Neural cell (in vitro differentiated cells): ENCODE measurements at regions not wholly inside any gene's neighbourhood (a gene's known extent, or its start where the extent isn't known, plus 50 kb on each side); places are given as distances from the start of the nearest gene placed in this dataset.
"Not testable (repeated sequence)": the region's sequence is repeated elsewhere in the genome, so short reads cannot be mapped to it uniquely, and the experiment has no call there.

Experiments used
- H2AFZ ChIP-seq: fragments of 200-600, 300-800 bp; sonication (generic), shearing (Covaris generic); 2 replicates; pipeline ENCODE4 v1.6.0; 2014; ENCODE audit warnings: low read depth, mild to moderate bottlenecking, antibody characterized with exemption, low read length, moderate library complexity
- H3F3A ChIP-seq: fragments of 200-600 bp; shearing (Covaris generic); 2 replicates; pipeline ENCODE4 v1.6.1; 2016; ENCODE audit warnings: mild to moderate bottlenecking, moderate library complexity, mixed read lengths, antibody characterized with exemption, low read length; ENCODE audit not compliant: insufficient read depth, poor library complexity, severe bottlenecking
- H3K27ac ChIP-seq: fragments of 200-600, 300-800 bp; sonication (generic), shearing (Covaris generic); 2 replicates; pipeline ENCODE4 v1.5.1; 2014; ENCODE audit warnings: mild to moderate bottlenecking, low read length, moderate library complexity
- H3K27me3 ChIP-seq: fragments of 300-800, 200-600 bp; sonication (generic), shearing (Covaris generic); 2 replicates; pipeline ENCODE4 v1.6.0; 2014; ENCODE audit warnings: mild to moderate bottlenecking, low read depth, low read length, moderate library complexity; ENCODE audit not compliant: insufficient read depth
- H3K36me3 ChIP-seq: fragments of 300-800, 200-600 bp; sonication (generic), shearing (Covaris generic); 2 replicates; pipeline ENCODE4 v1.5.1; 2014; ENCODE audit warnings: mild to moderate bottlenecking, antibody characterized with exemption, low read length, moderate library complexity; ENCODE audit not compliant: insufficient read depth
- H3K4me2 ChIP-seq: fragments of 300-800, 200-600 bp; sonication (generic), shearing (Covaris generic); 2 replicates; pipeline ENCODE4 v1.6.0; 2014; ENCODE audit warnings: mild to moderate bottlenecking, low read length
- H3K4me3 ChIP-seq: fragments of 300-800, 200-600 bp; sonication (generic), shearing (Covaris generic); 2 replicates; pipeline ENCODE4 v1.5.1; 2014; ENCODE audit warnings: mild to moderate bottlenecking, low read length, moderate library complexity
- H3K79me2 ChIP-seq: fragments of 200-600 bp; shearing (Covaris generic); replicated peaks from 2 replicates; pipeline ENCODE4 v1.6.0; 2014; ENCODE audit warnings: mild to moderate bottlenecking, low read length, moderate library complexity; ENCODE audit not compliant: insufficient read depth
- H3K9ac ChIP-seq: fragments of 300-800, 200-600 bp; sonication (generic), shearing (Covaris generic); 2 replicates; pipeline ENCODE4 v1.6.1; 2016; ENCODE audit warnings: mild to moderate bottlenecking, low read length, mixed read lengths
- H3K9me2 ChIP-seq: fragments of 200-600 bp; shearing (Covaris generic); 2 replicates; pipeline ENCODE4 v1.6.1; 2016; ENCODE audit warnings: mild to moderate bottlenecking, low read length, mixed read lengths; ENCODE audit not compliant: insufficient read depth
- H3K9me3 ChIP-seq: fragments of 200-600, 300-800 bp; sonication (generic), shearing (Covaris generic); 2 replicates; pipeline ENCODE4 v1.6.1; 2016; ENCODE audit warnings: mild to moderate bottlenecking, mixed run types, low read length, moderate library complexity, mixed read lengths
- H4K20me1 ChIP-seq: fragments of 200-600 bp; shearing (Covaris generic); 2 replicates; pipeline ENCODE4 v1.6.1; 2016; ENCODE audit warnings: mild to moderate bottlenecking, mixed run types; ENCODE audit not compliant: insufficient read depth
- EP300 ChIP-seq: fragments of 450-650 bp; conservative IDR thresholded peaks from 2 replicates; pipeline ENCODE4 v1.6.1; 2014; ENCODE audit warnings: antibody characterized with exemption, mild to moderate bottlenecking, moderate library complexity; ENCODE audit not compliant: poor library complexity, severe bottlenecking
- EZH2 ChIP-seq: fragments of 200-600, 300-800 bp; shearing (Covaris generic), sonication (generic); IDR thresholded peaks from 2 replicates; pipeline ENCODE4 v1.6.1; 2014; ENCODE audit warnings: antibody characterized with exemption, low read length, borderline replicate concordance, mild to moderate bottlenecking; ENCODE audit not compliant: insufficient read depth, poor library complexity, severe bottlenecking
- MXI1 ChIP-seq: fragments of 450-650 bp; conservative IDR thresholded peaks from 2 replicates; pipeline ENCODE4 v1.6.1; 2014; ENCODE audit warnings: antibody characterized with exemption, mild to moderate bottlenecking; ENCODE audit not compliant: poor library complexity, severe bottlenecking
- POLR2AphosphoS5 ChIP-seq: IDR thresholded peaks from 2 replicates; pipeline ENCODE4 v1.6.1; 2012
- RAD21 ChIP-seq: fragments of 450-650 bp; conservative IDR thresholded peaks from 2 replicates; pipeline ENCODE4 v1.6.1; 2014; ENCODE audit warnings: antibody characterized with exemption, mild to moderate bottlenecking, moderate library complexity
- SMC3 ChIP-seq: fragments of 450-650 bp; conservative IDR thresholded peaks from 2 replicates; pipeline ENCODE4 v1.6.1; 2014; ENCODE audit warnings: antibody characterized with exemption, mild to moderate bottlenecking, moderate library complexity; ENCODE audit not compliant: poor library complexity
- TAF1 ChIP-seq: IDR thresholded peaks from 2 replicates; pipeline ENCODE4 v1.6.1; 2012; ENCODE audit warnings: low read depth
- TF ChIP-seq, protein P1 (sequence below): IDR thresholded peaks from 2 replicates; pipeline ENCODE4 v1.6.1; 2012; ENCODE audit warnings: borderline replicate concordance
- TF ChIP-seq, protein P2 (sequence below): fragments of 450-650 bp; IDR thresholded peaks from 2 replicates; pipeline ENCODE4 v1.5.1; 2014; ENCODE audit warnings: antibody characterized with exemption, mild to moderate bottlenecking, moderate library complexity; ENCODE audit not compliant: poor library complexity, severe bottlenecking

DNA sequence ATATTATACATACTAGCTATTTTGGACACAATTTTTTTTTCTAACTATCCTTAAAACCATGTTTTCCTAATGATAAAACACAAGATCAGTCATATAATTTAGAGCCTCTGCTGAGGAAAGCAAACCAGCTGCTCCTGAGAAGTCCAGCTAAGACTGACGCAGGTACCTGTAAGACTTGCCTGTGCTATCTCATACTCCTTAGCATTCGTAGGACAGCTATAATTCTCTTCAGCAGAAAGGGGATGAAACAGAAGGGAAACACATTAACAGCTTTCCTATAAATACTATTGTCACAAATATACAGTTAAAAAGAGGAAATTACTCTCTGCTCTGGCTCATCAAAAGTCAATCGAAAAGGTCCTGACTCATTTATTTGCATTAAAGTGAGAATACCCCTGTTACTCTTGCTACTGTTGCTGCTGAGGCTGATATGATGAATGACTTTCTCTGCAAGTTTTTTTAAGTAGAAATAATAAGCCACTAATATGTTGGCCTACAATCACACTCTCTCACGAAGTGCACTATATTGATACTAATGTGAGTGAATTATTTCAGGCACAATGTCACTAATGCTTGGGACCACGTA lies 757.1 kb downstream of the KCNT2 start:
- Histone ChIP-seq H3K79me2 (no peaks in the 10 kb centered on the region), H3K27ac (no peak overlapping the region), H4K20me1 (no peaks in the 10 kb centered on the region), H3K4me3 (no peak overlapping the region), H3K9ac (no peak overlapping the region), H3K36me3 (no peaks in the 10 kb centered on the region), H3K4me2 (no peak overlapping the region), H3K27me3 (no peaks in the 10 kb centered on the region), H2AFZ (no peak overlapping the region), H3K9me3 (no peaks in the 10 kb centered on the region), H3K9me2 (no peaks in the 10 kb centered on the region), H3F3A (no peaks in the 10 kb centered on the region)
- TF ChIP-seq, protein P1, sequence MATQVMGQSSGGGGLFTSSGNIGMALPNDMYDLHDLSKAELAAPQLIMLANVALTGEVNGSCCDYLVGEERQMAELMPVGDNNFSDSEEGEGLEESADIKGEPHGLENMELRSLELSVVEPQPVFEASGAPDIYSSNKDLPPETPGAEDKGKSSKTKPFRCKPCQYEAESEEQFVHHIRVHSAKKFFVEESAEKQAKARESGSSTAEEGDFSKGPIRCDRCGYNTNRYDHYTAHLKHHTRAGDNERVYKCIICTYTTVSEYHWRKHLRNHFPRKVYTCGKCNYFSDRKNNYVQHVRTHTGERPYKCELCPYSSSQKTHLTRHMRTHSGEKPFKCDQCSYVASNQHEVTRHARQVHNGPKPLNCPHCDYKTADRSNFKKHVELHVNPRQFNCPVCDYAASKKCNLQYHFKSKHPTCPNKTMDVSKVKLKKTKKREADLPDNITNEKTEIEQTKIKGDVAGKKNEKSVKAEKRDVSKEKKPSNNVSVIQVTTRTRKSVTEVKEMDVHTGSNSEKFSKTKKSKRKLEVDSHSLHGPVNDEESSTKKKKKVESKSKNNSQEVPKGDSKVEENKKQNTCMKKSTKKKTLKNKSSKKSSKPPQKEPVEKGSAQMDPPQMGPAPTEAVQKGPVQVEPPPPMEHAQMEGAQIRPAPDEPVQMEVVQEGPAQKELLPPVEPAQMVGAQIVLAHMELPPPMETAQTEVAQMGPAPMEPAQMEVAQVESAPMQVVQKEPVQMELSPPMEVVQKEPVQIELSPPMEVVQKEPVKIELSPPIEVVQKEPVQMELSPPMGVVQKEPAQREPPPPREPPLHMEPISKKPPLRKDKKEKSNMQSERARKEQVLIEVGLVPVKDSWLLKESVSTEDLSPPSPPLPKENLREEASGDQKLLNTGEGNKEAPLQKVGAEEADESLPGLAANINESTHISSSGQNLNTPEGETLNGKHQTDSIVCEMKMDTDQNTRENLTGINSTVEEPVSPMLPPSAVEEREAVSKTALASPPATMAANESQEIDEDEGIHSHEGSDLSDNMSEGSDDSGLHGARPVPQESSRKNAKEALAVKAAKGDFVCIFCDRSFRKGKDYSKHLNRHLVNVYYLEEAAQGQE, result no peak
- TF ChIP-seq EP300, result no peak
- no peak for TF ChIP-seq SMC3
- TF ChIP-seq MXI1, result no peak
- TF ChIP-seq RAD21, result no peak
- no peak for TF ChIP-seq POLR2AphosphoS5
- TF ChIP-seq, protein P2, sequence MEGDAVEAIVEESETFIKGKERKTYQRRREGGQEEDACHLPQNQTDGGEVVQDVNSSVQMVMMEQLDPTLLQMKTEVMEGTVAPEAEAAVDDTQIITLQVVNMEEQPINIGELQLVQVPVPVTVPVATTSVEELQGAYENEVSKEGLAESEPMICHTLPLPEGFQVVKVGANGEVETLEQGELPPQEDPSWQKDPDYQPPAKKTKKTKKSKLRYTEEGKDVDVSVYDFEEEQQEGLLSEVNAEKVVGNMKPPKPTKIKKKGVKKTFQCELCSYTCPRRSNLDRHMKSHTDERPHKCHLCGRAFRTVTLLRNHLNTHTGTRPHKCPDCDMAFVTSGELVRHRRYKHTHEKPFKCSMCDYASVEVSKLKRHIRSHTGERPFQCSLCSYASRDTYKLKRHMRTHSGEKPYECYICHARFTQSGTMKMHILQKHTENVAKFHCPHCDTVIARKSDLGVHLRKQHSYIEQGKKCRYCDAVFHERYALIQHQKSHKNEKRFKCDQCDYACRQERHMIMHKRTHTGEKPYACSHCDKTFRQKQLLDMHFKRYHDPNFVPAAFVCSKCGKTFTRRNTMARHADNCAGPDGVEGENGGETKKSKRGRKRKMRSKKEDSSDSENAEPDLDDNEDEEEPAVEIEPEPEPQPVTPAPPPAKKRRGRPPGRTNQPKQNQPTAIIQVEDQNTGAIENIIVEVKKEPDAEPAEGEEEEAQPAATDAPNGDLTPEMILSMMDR, result no peak
- no peak for TF ChIP-seq EZH2
- no peak for TF ChIP-seq TAF1

DNA sequence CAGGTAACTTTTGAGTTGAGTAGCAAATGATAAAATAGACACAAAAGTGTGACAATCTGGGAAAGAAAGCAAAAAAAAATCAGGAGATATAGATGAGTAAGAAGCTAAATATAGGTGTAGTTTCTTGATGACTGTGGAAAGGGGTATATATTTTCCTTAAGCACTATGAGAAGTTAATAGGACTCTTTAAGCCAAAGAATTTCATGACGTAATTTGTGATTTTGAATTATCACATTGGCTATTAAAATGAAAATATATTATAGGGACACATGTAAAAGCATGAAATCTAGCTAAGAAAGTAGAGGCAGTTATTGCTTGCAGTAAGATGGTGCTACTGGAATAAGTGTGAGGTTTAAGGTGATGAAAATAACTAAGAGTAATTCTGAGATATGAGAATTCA lies 759.1 kb downstream of the KCNT2 start:
- Histone ChIP-seq H3K9me2 (no peaks in the 10 kb centered on the region), H3K4me2 (no peak overlapping the region), H3F3A (no peaks in the 10 kb centered on the region), H3K9me3 (no peaks in the 10 kb centered on the region), H3K27me3 (no peaks in the 10 kb centered on the region), H3K36me3 (no peaks in the 10 kb centered on the region), H4K20me1 (no peaks in the 10 kb centered on the region), H3K27ac (no peak overlapping the region), H3K9ac (no peak overlapping the region), H3K4me3 (no peak overlapping the region), H3K79me2 (no peaks in the 10 kb centered on the region), H2AFZ (no peak overlapping the region)
- TF ChIP-seq, protein P2, result no peak

GRCh38 chr1:195847957-195848875 lies 760.0 kb downstream of the KCNT2 start:
- H3K9ac ChIP-seq, H3K79me2 ChIP-seq, H3K9me3 ChIP-seq, H3K4me2 ChIP-seq, H3K4me3 ChIP-seq, H3K9me2 ChIP-seq, H3K36me3 ChIP-seq, H3K27ac ChIP-seq, H3F3A ChIP-seq, H4K20me1 ChIP-seq, H2AFZ ChIP-seq, H3K27me3 ChIP-seq: not testable (repeated sequence)
